ENCODE measurements at regions not wholly inside any gene's neighbourhood (a gene's known extent, or its start where the extent isn't known, plus 50 kb on each side); places are given as distances from the start of the nearest gene placed in this dataset.

DNA sequence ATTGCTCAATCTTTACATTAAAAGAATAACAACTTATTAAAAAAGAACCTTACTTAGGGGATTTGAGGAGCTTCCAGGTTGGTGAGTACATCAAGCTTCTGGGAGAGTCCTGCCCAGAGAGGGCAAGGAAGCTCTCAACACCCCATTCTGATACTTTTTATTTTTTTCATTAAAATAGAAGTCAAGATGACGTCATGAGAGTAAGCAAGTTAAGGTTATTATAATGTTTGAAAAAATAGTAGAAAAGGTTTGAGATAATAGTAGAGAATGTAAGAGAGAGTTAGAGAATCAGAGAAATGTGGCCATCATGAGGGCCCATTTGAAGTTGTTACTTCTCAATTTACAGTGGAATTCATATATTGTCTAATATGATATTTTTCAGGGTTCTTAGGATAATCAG is 221.0 kb upstream of the SLC16A7 start:
- TF ChIP-seq POLR2A (IDR thresholded peaks at IDR 0.05; ENCODE audit: low read depth, low read length) (no peak), TAF1 (IDR thresholded peaks at IDR 0.05; ENCODE audit: low read depth, low read length) (no peak), POLR2AphosphoS5 (IDR thresholded peaks at IDR 0.05; ENCODE audit: low read depth, low read length) (no peak), SPI1 (IDR thresholded peaks at IDR 0.05; ENCODE audit: low read depth, low read length) (no peak)
